Mesenteric fat pad (tissue), 1 donor: ENCODE measurements at regions not wholly inside any gene's neighbourhood (a gene's known extent, or its start where the extent isn't known, plus 50 kb on each side); places are given as distances from the start of the nearest gene placed in this dataset.
"Not testable (repeated sequence)": the region's sequence is repeated elsewhere in the genome, so short reads cannot be mapped to it uniquely, and the experiment has no call there.

Experiments
- DNase-seq: peaks from one replicate; pipeline ENCODE4 v3.0.0-alpha.2; 2020; ENCODE audit warnings: low spot score
- donor health status: DM: yes; HTN: yes; CAD: no.

- DNase-seq = no peak
Measured at GRCh38 chr1:234848972-234849649, 239.1 kb upstream of the IRF2BP2 start.

- DNase-seq = not testable (repeated sequence)
Measured at GRCh38 chr1:234846813-234847212, 236.8 kb upstream of the IRF2BP2 start.

- DNase-seq = no peak
Measured at GRCh38 chr1:234845836-234846235, 235.9 kb upstream of the IRF2BP2 start.

- DNase-seq = no peak
Measured at GRCh38 chr1:234845097-234845660, 235.2 kb upstream of the IRF2BP2 start.

- DNase-seq = no peak
Measured at GRCh38 chr1:234844479-234845031, 234.6 kb upstream of the IRF2BP2 start.

GRCh38 chr1:234843946-234844345 lies 234.0 kb upstream of the IRF2BP2 start:
- no peak for DNase-seq

- no peak for DNase-seq
Measured at GRCh38 chr1:234842726-234843641, 233.0 kb upstream of the IRF2BP2 start.

GRCh38 chr1:234841710-234842231 lies 231.8 kb upstream of the IRF2BP2 start:
- DNase-seq = no peak

GRCh38 chr1:234841281-234841680 lies 231.3 kb upstream of the IRF2BP2 start:
- DNase-seq = no peak

GRCh38 chr1:234840843-234841242 lies 230.9 kb upstream of the IRF2BP2 start:
- no peak for DNase-seq

GRCh38 chr1:234840253-234840652 lies 230.3 kb upstream of the IRF2BP2 start:
- no peak for DNase-seq

GRCh38 chr1:234839663-234840062 lies 229.7 kb upstream of the IRF2BP2 start:
- no peak for DNase-seq

- no peak for DNase-seq
Measured at GRCh38 chr1:234838820-234839219, 228.8 kb upstream of the IRF2BP2 start.

GRCh38 chr1:234838182-234838581 lies 228.2 kb upstream of the IRF2BP2 start:
- no peak for DNase-seq

- no peak for DNase-seq
Measured at GRCh38 chr1:234837713-234838112, 227.7 kb upstream of the IRF2BP2 start.

- DNase-seq = no peak
Measured at GRCh38 chr1:234836776-234837357, 226.9 kb upstream of the IRF2BP2 start.

- no peak for DNase-seq
Measured at GRCh38 chr1:234836045-234836681, 226.2 kb upstream of the IRF2BP2 start.

GRCh38 chr1:234835239-234835638 lies 225.3 kb upstream of the IRF2BP2 start:
- no peak for DNase-seq

GRCh38 chr1:234833646-234834045 lies 223.7 kb upstream of the IRF2BP2 start:
- DNase-seq = no peak

- DNase-seq = no peak
Measured at GRCh38 chr1:234833118-234833517, 223.1 kb upstream of the IRF2BP2 start.

GRCh38 chr1:234827656-234828055 lies 217.7 kb upstream of the IRF2BP2 start:
- no peak for DNase-seq
